Epithelial cell of esophagus (primary cell): ENCODE measurements at regions not wholly inside any gene's neighbourhood (a gene's known extent, or its start where the extent isn't known, plus 50 kb on each side); places are given as distances from the start of the nearest gene placed in this dataset.

ENCODE experiments used
- DNase-seq: peaks from one replicate; pipeline ENCODE4 v3.0.0; 2010; ENCODE audit warnings: low read depth
- H3K4me3 ChIP-seq: 2 replicates; pipeline ENCODE4 v1.5.1; 2011; ENCODE audit warnings: mild to moderate bottlenecking, low read length, control low read depth
- CTCF ChIP-seq: IDR thresholded peaks from 2 replicates; pipeline ENCODE4 v1.5.1; 2011; ENCODE audit warnings: low read depth, mild to moderate bottlenecking, low read length, control low read depth, inconsistent platforms; ENCODE audit not compliant: insufficient read depth; ENCODE audit errors: missing control alignments

GRCh38 chr7:81577642-81578340 is 192.1 kb downstream of the HGF start:
- no peak for DNase-seq

GRCh38 chr7:81574723-81575326 is 195.0 kb downstream of the HGF start:
- DNase-seq: no peak
- no peak for TF ChIP-seq CTCF
- H3K4me3 ChIP-seq: no peak overlapping the region

More at GRCh38 chr7:81577642-81578340, 192.1 kb downstream of the HGF start:
- no peak for TF ChIP-seq CTCF
- no peak overlapping the region for H3K4me3 ChIP-seq

DNA sequence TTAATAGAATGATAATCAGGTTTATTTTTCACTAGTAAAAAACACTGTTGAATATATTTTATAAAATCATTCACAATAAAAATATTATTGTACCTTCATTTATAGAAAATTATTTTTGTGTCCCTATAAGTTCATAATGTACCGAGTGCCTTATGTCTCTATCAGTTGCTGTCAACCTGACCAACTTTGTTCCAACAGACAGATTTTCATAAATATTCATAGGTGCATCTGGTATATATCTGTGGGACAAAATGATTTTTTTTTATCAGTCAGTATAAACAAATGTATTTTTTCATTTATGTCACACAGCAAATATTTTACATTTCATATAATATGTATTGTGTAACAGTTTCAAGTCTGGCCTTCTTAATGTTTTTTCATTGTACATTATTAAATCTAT is 195.9 kb downstream of the HGF start:
- TF ChIP-seq CTCF: no peak
- no peak overlapping the region for H3K4me3 ChIP-seq
- DNase-seq: no peak

DNA sequence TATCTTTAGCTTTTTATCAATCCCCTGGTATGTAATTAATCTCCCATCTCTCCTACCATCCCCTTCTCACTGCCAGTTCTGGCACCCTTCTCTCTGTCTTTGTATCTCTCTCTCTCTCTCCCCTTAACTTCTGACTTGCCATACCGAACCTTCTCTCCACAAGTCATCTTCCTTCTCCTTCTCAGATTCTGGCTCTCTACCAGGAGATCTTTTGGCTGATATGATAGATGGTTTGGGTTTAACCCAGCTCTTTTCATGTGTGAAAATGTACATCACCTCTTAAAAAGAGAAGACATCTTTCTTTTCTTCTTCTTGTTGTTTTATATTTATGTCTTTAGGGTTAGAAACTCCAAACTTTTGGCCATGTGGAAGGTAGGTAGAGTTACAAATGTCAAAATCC is 196.7 kb downstream of the HGF start:
- no peak for DNase-seq
- no peak overlapping the region for H3K4me3 ChIP-seq
- no peak for TF ChIP-seq CTCF

DNA sequence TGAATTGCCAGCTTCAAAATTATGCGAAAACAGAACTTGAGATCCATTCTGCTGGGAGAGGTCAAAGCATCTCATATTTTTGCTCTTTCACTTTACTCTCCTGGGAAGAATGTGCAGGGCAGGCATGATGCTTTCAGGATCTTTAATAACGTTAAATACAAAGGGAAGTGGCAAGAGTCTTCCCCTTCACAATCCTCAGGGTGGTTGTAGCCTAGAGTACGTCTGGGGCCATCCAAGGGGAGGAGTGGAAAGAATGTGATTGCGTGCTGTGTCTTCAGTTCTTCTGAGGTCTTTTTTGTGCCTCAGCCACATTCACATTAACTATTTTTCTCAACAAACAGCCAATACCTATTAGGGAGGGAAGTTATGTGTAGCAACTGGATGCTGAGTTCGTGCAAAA is 207.3 kb downstream of the HGF start:
- no peak for DNase-seq
- no peak overlapping the region for H3K4me3 ChIP-seq
- no peak for TF ChIP-seq CTCF

DNA sequence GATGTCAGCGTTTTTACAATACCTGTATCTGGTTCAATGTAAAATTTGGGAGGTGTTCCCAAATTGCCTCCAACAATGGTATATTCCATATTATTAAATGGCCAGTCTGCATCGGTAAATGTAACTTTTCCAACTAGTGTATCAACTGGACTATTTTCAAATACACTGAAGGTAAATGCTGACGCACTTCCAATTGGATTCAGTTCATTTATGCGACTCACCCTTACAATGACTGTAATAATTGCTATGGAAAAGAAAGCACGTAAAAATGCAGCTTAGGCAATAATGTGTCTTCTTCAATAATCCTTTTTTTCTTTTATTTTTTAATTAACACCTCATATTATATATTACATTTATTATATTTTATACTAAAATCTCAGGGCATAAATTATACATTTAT is 209.1 kb downstream of the HGF start:
- no peak overlapping the region for H3K4me3 ChIP-seq
- TF ChIP-seq CTCF: no peak
- DNase-seq: no peak
